AG04449 (cell line): ENCODE measurements at regions not wholly inside any gene's neighbourhood (a gene's known extent, or its start where the extent isn't known, plus 50 kb on each side); places are given as distances from the start of the nearest gene placed in this dataset.
"Not testable (repeated sequence)": the region's sequence is repeated elsewhere in the genome, so short reads cannot be mapped to it uniquely, and the experiment has no call there.

Experiments
- CTCF ChIA-PET: fragments of 350-600 bp; formaldehyde crosslinking; extraction: SDS; loops from one replicate; lab custom pipeline; 2021; ENCODE audit warnings: antibody characterized with exemption; lab: Yijun Ruan, JAX
- POLR2A ChIA-PET: fragments of 400-600, 350-600 bp; formaldehyde crosslinking; extraction: SDS; loops from one replicate; lab custom pipeline; 2020; ENCODE audit warnings: antibody characterized with exemption, inconsistent platforms; lab: Yijun Ruan, JAX
- DNase-seq: peaks from one replicate; pipeline ENCODE4 v3.0.0-alpha.2; 2010; ENCODE audit warnings: low read depth, low spot score
- H3K4me3 ChIP-seq: 2 replicates; pipeline ENCODE4 v1.5.1; 2011; ENCODE audit warnings: low read depth, mild to moderate bottlenecking, control low read depth, low read length
- TF ChIP-seq, protein P1 (sequence below): IDR thresholded peaks from one replicate; pipeline ENCODE4 v1.5.1; 2011; ENCODE audit warnings: mild to moderate bottlenecking, moderate library complexity, low read length, control low read depth, inconsistent platforms; ENCODE audit not compliant: insufficient read depth; ENCODE audit errors: missing control alignments

DNA sequence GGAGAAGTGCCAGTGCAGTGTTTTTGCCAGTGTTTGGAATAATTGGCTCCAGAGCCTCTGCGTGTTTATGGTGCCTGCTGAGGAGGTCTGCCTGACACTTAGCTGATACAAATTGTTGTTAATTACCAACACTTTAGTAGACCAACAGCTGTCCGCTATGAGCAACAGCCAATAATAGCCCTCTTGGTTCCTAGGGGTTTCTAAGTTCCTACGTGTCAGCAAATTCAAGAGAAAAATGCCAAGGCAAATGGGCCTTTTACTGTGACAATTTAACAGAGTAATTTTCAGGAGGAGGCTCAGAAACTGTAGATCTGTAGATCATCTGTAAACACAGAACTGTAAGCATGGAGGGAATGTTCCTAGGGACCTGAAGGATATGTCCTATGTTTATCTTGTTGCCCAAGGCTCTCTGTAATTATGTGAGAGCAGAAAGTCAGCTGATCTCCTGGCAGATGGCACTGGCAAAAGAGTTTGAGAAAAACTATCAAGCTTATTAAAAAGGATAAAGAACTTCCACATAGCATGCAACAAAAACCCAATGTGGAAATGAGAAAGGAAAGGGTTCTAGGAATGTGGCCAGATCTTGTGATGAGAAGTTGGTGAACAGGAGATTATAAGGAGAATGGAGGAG, 157.7 kb downstream of the GJA1 start:
- POLR2A ChIA-PET = no interaction called here
- CTCF ChIA-PET = interaction anchor here (0.8 kb wide), 1 partner anchor 256 kb away, joined by 3 read pairs; no protein-coding TSS in a partner anchor
- no peak for DNase-seq
- H3K4me3 ChIP-seq = no peak overlapping the region
- TF ChIP-seq, protein P1, sequence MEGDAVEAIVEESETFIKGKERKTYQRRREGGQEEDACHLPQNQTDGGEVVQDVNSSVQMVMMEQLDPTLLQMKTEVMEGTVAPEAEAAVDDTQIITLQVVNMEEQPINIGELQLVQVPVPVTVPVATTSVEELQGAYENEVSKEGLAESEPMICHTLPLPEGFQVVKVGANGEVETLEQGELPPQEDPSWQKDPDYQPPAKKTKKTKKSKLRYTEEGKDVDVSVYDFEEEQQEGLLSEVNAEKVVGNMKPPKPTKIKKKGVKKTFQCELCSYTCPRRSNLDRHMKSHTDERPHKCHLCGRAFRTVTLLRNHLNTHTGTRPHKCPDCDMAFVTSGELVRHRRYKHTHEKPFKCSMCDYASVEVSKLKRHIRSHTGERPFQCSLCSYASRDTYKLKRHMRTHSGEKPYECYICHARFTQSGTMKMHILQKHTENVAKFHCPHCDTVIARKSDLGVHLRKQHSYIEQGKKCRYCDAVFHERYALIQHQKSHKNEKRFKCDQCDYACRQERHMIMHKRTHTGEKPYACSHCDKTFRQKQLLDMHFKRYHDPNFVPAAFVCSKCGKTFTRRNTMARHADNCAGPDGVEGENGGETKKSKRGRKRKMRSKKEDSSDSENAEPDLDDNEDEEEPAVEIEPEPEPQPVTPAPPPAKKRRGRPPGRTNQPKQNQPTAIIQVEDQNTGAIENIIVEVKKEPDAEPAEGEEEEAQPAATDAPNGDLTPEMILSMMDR = no peak

GRCh38 chr6:121594053-121594452, 158.6 kb downstream of the GJA1 start:
- H3K4me3 ChIP-seq = no peak overlapping the region
- ChIA-PET POLR2A (no interaction called here), CTCF (no interaction called here)
- TF ChIP-seq, protein P1 = no peak
- DNase-seq = no peak

DNA sequence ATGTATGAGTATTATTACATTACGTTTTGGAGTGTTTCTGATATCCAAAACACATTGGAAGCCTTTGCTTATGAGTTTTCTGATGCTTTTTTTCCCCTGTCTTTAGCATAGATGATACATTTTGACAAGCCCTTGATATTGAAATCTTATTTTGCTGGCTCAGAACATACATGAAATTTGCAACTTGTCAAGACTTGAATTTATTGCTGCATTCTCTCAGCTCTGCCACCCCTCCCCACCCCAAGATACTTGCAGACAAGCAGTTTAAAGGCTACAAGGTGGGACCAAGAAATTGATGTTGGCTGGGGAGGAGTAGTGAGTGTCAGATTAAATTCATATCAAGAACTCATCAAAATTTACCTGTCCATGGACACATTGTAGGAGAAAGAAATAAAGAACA, 160.2 kb downstream of the GJA1 start:
- DNase-seq = no peak
- no peak overlapping the region for H3K4me3 ChIP-seq
- TF ChIP-seq, protein P1 = no peak
- CTCF ChIA-PET = no interaction called here
- POLR2A ChIA-PET = no interaction called here

GRCh38 chr6:121596441-121596840, 161.0 kb downstream of the GJA1 start:
- H3K4me3 ChIP-seq = no peak overlapping the region
- TF ChIP-seq, protein P1 = no peak
- POLR2A ChIA-PET = no interaction called here
- CTCF ChIA-PET = no interaction called here
- no peak for DNase-seq

GRCh38 chr6:121597654-121598053, 162.2 kb downstream of the GJA1 start:
- ChIA-PET POLR2A (no interaction called here), CTCF (interaction anchor here (0.6 kb wide), 1 partner anchor 145 kb away, joined by 3 read pairs; no protein-coding TSS in a partner anchor)
- H3K4me3 ChIP-seq = no peak overlapping the region
- TF ChIP-seq, protein P1 = no peak
- no peak for DNase-seq

DNA sequence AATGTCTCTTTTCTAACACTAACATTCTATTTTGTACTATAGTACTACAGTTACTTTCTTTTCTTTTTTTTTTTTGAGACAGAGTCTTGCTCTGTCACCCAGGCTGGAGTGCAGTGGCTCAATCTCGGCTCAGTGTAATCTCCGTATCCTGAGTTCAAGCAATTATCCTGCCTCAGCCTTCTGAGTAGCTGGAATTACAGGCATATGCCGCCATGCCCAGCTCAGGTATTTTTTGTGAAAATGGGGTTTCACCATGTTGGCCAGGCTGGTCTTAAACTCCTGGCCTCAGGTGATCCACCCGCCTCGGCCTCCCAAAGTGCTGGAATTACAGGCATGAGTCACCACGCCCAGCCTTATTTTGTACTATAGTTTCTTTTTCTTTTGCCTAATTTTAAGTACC, 163.9 kb downstream of the GJA1 start:
- H3K4me3 ChIP-seq, POLR2A ChIA-PET, CTCF ChIA-PET, DNase-seq: not testable (repeated sequence)
